ENCODE measurements at regions not wholly inside any gene's neighbourhood (a gene's known extent, or its start where the extent isn't known, plus 50 kb on each side); places are given as distances from the start of the nearest gene placed in this dataset.

DNA sequence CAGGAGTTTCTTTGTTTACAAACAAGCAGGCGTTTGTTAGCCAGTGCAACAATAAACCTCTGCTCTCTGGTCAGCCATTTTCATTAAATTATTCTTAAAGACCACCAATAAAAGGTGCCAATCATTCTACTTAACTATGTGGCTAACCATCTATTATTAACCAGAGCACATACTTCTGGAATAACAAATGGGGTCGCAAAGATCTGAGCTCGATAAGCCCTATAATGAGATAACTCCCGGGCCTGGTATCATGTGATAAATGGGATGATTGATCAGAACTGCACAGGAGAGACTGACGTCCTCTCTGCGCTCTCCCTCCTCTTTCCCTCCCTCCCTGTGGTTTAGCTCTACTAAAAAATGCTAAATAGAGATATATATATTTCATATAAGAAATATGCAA, 488.2 kb downstream of the NTRK2 start:
- no peak for DNase-seq (ENCODE audit: low read depth in 2 of 2)

DNA sequence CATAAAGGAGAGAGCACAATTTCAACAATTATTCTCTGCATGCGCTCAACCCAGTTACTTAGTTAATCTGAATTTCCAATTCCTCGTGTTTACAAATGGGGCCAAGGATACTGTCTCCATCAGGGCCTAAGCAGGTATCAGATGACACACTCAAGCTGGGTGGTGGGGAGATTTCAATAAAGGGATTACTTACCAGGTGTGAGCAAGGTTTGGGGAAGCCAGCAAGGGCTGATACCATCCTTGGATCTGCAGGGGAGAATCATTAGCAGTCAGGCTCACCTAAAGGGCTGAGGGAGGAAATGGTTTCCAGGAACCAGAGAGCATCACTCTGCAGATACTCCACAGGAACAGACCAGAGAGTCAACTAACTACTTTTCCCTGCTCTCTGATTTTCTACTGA, 487.1 kb downstream of the NTRK2 start:
- DNase-seq (ENCODE audit: low read depth in 2 of 2), result no peak

- DNase-seq (ENCODE audit: low read depth in 2 of 2), result no peak
Measured at GRCh38 chr9:85155352-85155751, 485.8 kb downstream of the NTRK2 start.

GRCh38 chr9:85151741-85152140, 482.2 kb downstream of the NTRK2 start:
- no peak for DNase-seq (ENCODE audit: low read depth in 2 of 2)

- no peak for DNase-seq (ENCODE audit: low read depth in 2 of 2)
Measured at GRCh38 chr9:85151162-85151561, 481.6 kb downstream of the NTRK2 start.

DNA sequence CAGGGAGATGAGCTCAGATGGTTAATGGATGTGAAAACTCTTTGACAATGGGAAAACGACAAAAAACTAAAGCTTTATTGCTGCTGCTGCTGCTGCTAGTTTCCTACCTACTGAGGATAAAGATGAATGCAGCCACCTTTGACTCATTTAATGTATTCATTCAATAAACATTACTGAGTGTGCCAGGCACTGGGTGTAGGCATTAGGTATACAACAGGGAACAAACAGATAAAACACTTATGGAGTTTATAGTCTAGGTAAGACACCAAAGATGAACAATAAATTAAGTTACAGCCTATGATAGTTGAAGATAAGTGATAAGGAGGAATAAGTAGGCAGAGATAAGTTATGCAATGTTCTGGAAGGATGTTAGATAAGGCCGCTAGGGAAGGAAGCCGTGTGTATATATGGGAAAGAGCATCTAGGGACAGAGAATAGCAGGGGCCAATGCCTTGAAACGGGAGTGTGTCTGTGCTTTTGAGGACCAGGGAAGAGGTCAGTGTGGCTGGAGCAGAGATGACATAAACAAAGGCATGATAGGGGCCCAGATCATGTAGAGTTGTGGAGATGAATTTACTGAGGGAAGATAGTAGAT, 477.6 kb downstream of the NTRK2 start:
- no peak for DNase-seq (ENCODE audit: low read depth in 2 of 2)

GRCh38 chr9:85142968-85143367, 473.4 kb downstream of the NTRK2 start:
- no peak for DNase-seq (ENCODE audit: low read depth in 2 of 2)

DNA sequence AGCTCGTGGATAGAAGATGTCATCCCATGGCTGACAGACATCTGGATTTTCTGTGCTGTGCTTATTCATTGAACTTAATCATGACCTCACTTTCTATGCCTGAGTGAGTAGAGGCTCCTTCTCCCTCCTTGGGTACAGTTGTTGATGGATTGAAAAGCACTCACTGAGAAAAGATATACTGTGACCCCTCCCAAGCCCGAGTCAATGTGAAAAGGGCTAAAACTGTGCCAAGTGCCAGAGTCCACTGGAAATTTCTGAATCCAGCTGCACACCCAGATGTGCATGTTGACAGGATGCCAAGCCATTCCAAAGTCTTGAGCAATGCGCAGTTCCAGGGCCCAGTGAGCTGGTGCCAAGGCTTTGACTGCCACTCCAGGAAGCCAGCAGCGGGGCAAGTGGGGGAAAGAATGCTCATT, 473.0 kb downstream of the NTRK2 start:
- DNase-seq (ENCODE audit: low read depth in 2 of 2), result no peak

DNA sequence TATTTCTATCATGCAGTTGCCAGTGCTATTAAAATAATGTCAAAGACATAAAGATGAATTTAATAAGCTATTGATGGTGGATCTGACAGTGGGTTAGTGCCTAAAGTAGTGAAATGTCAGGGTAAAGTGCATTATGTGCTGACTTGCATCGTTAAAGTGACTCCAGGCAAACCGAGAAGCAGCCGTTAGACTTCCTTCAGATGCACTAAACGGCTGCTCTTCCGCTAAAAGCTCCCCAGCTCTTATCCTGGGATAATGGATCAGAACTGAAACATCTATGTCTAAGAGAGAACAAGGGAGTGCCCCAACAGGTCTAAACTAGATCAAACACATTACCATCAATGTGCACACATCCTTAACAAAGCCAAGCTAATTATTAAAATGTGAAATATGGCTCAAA, 468.2 kb downstream of the NTRK2 start:
- no peak for DNase-seq (ENCODE audit: low read depth in 2 of 2)

- no peak for DNase-seq (ENCODE audit: low read depth in 2 of 2)
Measured at GRCh38 chr9:85136987-85137386, 467.5 kb downstream of the NTRK2 start.

DNA sequence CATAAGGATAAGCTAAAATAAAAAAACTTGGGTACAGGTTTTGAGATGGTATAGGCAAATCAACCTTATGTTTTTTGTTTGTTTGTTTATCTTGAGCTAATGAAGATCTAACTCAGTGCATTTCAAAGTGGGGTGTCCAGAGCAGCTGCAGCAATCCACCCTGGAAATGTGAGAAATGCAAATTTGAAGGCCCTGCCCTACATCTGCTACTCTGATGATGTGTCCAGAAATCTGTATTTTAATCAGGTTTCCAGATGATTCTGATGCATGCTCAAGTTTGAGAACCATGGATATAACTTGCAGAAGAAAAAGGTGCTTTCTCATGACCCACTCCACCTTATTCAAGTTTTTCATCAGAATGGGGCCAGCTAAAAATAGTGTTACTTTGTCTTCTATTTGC, 467.0 kb downstream of the NTRK2 start:
- DNase-seq (ENCODE audit: low read depth in 2 of 2), result no peak

DNA sequence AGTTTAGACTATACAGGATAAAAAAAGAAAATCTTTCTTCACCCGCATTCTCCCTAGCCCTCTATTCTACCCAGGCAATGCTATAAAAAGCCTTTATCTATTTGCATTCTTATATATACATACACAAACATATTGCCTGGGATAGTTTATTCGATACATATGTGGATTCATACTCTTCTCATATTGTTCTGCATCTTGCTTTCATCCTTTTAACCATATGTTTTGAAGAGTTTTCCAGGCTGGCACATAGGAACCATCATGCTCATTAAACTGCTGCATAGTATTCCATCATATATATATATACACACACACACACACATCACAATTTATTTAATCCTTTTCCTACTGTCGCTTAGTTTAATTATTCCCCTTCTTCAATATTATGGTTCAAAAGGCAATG, 461.2 kb downstream of the NTRK2 start:
- no peak for DNase-seq (ENCODE audit: low read depth in 2 of 2)

DNA sequence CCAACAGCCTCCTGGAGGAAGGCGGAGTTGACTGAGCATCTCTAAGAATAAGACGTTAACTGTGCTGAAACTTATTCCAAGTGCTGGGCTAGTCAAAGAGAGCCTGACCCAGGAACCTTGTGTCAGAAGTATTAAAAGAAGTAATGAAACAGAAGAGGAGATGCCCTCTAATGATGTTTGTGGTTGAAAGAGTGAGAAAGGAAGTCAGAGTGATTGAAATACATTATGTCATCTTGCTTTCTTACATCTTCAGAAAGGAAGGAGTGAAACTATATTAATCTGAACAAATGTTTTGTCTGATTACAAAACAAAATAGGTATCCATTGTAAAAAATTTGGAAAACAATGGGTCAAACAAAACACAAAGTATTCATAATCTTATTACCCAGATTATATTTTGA, 460.7 kb downstream of the NTRK2 start:
- no peak for DNase-seq (ENCODE audit: low read depth in 2 of 2)

GRCh38 chr9:85129514-85129913, 460.0 kb downstream of the NTRK2 start:
- no peak for DNase-seq (ENCODE audit: low read depth in 2 of 2)

- no peak for DNase-seq (ENCODE audit: low read depth in 2 of 2)
Measured at GRCh38 chr9:85118990-85119755, 449.6 kb downstream of the NTRK2 start.

GRCh38 chr9:85117831-85118230, 448.3 kb downstream of the NTRK2 start:
- no peak for DNase-seq (ENCODE audit: low read depth in 2 of 2)

DNA sequence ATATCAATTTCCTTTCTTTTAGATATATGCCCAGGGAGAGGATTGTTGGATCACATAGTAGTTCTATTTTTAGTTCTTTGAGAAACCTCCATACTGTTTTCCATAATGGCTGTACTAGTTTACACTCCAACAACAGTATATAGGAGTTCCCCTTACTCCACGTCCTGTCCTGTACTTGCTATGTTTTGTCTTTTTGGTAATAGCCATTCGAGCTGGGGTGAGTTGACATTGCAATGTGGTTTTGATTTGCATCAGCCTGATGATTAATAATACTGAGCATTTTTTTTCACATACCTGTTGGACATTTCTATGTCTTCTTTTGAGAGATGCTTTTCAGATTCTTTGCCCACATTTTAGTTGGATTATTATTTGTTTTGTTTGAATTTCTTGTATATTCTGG, 445.9 kb downstream of the NTRK2 start:
- DNase-seq (ENCODE audit: low read depth in 2 of 2), result no peak

GRCh38 chr9:85114799-85115198, 445.3 kb downstream of the NTRK2 start:
- no peak for DNase-seq (ENCODE audit: low read depth in 2 of 2)

- no peak for DNase-seq (ENCODE audit: low read depth in 2 of 2)
Measured at GRCh38 chr9:85112933-85113418, 443.4 kb downstream of the NTRK2 start.

DNA sequence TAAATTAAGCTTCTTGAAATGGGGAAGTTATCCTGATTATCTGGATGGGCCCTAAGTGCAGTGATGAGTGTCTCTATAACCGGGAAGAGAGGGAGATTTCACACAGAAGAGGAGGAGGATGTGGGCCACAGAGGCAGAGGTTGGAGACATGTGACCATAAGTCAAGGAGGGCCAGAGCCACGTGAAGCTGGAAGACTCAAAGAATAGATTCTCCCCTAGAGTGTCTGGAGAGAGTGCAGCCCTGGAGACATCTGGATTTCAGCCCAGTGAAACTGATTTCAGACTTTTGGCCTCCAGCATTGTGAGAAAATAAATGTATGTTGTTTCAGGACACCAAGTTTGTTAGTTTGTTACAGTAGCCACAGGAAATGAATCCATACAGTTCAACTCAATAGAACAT, 442.9 kb downstream of the NTRK2 start:
- no peak for DNase-seq (ENCODE audit: low read depth in 2 of 2)

DNA sequence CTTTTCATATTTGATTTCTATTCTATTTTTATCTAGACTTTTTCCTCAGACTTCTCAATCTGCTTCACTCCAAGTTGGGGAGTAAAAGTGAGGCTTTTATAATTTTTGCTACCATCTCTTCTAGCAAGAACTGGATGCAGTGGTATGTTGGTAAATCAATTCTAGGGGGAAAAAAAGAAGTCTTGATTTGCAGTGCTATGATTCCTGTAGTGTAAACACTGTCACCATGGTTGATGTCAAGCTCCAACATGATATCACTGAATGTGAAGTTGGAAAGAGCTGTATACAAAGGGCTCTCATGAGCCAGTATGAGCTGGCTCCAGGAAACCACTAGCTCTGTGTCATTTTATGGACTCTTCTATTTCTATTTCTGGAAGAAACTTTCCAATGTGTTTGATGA, 439.2 kb downstream of the NTRK2 start:
- no peak for DNase-seq (ENCODE audit: low read depth in 2 of 2)

GRCh38 chr9:85108229-85108628, 438.7 kb downstream of the NTRK2 start:
- no peak for DNase-seq (ENCODE audit: low read depth in 2 of 2)

- no peak for DNase-seq (ENCODE audit: low read depth in 2 of 2)
Measured at GRCh38 chr9:85089188-85089969, 419.9 kb downstream of the NTRK2 start.
